ENCODE measurements at regions not wholly inside any gene's neighbourhood (a gene's known extent, or its start where the extent isn't known, plus 50 kb on each side); places are given as distances from the start of the nearest gene placed in this dataset.
"Not testable (repeated sequence)": the region's sequence is repeated elsewhere in the genome, so short reads cannot be mapped to it uniquely, and the experiment has no call there.

GRCh38 chr12:19623751-19624399 is 184.6 kb downstream of the AEBP2 start:
- no peak overlapping the region for H3K4me3 ChIP-seq (ENCODE audit: low read depth, low read length)
- no peak for DNase-seq (ENCODE audit: low read depth)
- no peak for TF ChIP-seq CTCF (IDR thresholded peaks at IDR 0.05; ENCODE audit: insufficient read depth, low read depth, low read length)

- DNase-seq (ENCODE audit: low read depth), result peak; percentile 64
- no peak overlapping the region for H3K4me3 ChIP-seq (ENCODE audit: low read depth, low read length)
- TF ChIP-seq CTCF (IDR thresholded peaks at IDR 0.05; ENCODE audit: insufficient read depth, low read depth, low read length), result no peak
Observed at GRCh38 chr12:19624491-19624890, 185.2 kb downstream of the AEBP2 start.

- DNase-seq (ENCODE audit: low read depth), result peak; percentile 10
- H3K4me3 ChIP-seq (ENCODE audit: low read depth, low read length), result not testable (repeated sequence)
Observed at GRCh38 chr12:19625551-19625950, 186.3 kb downstream of the AEBP2 start.

- H3K4me3 ChIP-seq (ENCODE audit: low read depth, low read length), result no peak overlapping the region
- no peak for DNase-seq (ENCODE audit: low read depth)
- no peak for TF ChIP-seq CTCF (IDR thresholded peaks at IDR 0.05; ENCODE audit: insufficient read depth, low read depth, low read length)
Observed at GRCh38 chr12:19627719-19628118, 188.4 kb downstream of the AEBP2 start.

GRCh38 chr12:19630536-19630935 is 191.2 kb downstream of the AEBP2 start:
- no peak overlapping the region for H3K4me3 ChIP-seq (ENCODE audit: low read depth, low read length)
- DNase-seq (ENCODE audit: low read depth), result no peak
- no peak for TF ChIP-seq CTCF (IDR thresholded peaks at IDR 0.05; ENCODE audit: insufficient read depth, low read depth, low read length)

- no peak for DNase-seq (ENCODE audit: low read depth)
- H3K4me3 ChIP-seq (ENCODE audit: low read depth, low read length), result no peak overlapping the region
Observed at GRCh38 chr12:19633194-19633593, 193.9 kb downstream of the AEBP2 start.

GRCh38 chr12:19633641-19634040 is 194.3 kb downstream of the AEBP2 start:
- no peak overlapping the region for H3K4me3 ChIP-seq (ENCODE audit: low read depth, low read length)
- no peak for TF ChIP-seq CTCF (IDR thresholded peaks at IDR 0.05; ENCODE audit: insufficient read depth, low read depth, low read length)
- no peak for DNase-seq (ENCODE audit: low read depth)

More at GRCh38 chr12:19633194-19633593, 193.9 kb downstream of the AEBP2 start:
- TF ChIP-seq CTCF (IDR thresholded peaks at IDR 0.05; ENCODE audit: insufficient read depth, low read depth, low read length), result no peak

Data from fibroblast of villous mesenchyme (primary cell).